ENCODE measurements at regions not wholly inside any gene's neighbourhood (a gene's known extent, or its start where the extent isn't known, plus 50 kb on each side); places are given as distances from the start of the nearest gene placed in this dataset.

- H3K4me2 ChIP-seq = no peak overlapping the region
- no TSS peak for BruUV-seq (replicated peaks)
- no peak overlapping the region for H2AFZ ChIP-seq
- no peaks in the 10 kb centered on the region for H3K9me3 ChIP-seq (ENCODE audit: insufficient read depth, low read depth)
- intact Hi-C loops (cut with micrococcal nuclease; ENCODE audit: unreplicated experiment) = no loop called here
- TF ChIP-seq, protein P1, sequence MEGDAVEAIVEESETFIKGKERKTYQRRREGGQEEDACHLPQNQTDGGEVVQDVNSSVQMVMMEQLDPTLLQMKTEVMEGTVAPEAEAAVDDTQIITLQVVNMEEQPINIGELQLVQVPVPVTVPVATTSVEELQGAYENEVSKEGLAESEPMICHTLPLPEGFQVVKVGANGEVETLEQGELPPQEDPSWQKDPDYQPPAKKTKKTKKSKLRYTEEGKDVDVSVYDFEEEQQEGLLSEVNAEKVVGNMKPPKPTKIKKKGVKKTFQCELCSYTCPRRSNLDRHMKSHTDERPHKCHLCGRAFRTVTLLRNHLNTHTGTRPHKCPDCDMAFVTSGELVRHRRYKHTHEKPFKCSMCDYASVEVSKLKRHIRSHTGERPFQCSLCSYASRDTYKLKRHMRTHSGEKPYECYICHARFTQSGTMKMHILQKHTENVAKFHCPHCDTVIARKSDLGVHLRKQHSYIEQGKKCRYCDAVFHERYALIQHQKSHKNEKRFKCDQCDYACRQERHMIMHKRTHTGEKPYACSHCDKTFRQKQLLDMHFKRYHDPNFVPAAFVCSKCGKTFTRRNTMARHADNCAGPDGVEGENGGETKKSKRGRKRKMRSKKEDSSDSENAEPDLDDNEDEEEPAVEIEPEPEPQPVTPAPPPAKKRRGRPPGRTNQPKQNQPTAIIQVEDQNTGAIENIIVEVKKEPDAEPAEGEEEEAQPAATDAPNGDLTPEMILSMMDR (conservative IDR thresholded peaks at IDR 0.05) = no peak
- no peak for TF ChIP-seq EZH2 (IDR thresholded peaks at IDR 0.05; ENCODE audit: low read depth)
- H3F3A ChIP-seq (ENCODE audit: insufficient read depth, low read depth) = no peaks in the 10 kb centered on the region
- H3K4me1 ChIP-seq (replicated peaks; ENCODE audit: insufficient read depth) = no peaks in the 10 kb centered on the region
- no peak for DNase-seq
- no peaks in the 10 kb centered on the region for H3K36me3 ChIP-seq (ENCODE audit: low read depth)
- no peaks in the 10 kb centered on the region for H3K79me2 ChIP-seq (ENCODE audit: low read depth)
- no peaks in the 10 kb centered on the region for H4K20me1 ChIP-seq (ENCODE audit: insufficient read depth)
- no peak overlapping the region for H3K4me3 ChIP-seq
- CTCF ChIA-PET = no interaction called here
- POLR2A ChIA-PET (ENCODE audit: unreplicated experiment) = no interaction called here
- H3K9me2 ChIP-seq (ENCODE audit: insufficient read depth) = no peaks in the 10 kb centered on the region
- H3K27ac ChIP-seq = no peak overlapping the region
- H3K27me3 ChIP-seq (ENCODE audit: insufficient read depth, low read depth) = no peaks in the 10 kb centered on the region
These were observed 533.2 kb upstream of the SEMA6A start for GRCh38 chr5:117107859-117108258.

GRCh38 chr5:117103703-117104102 is 529.1 kb upstream of the SEMA6A start:
- no TSS peak for BruUV-seq (replicated peaks)
- Histone ChIP-seq H3K9me3 (ENCODE audit: insufficient read depth, low read depth) (no peaks in the 10 kb centered on the region), H3F3A (ENCODE audit: insufficient read depth, low read depth) (no peaks in the 10 kb centered on the region), H2AFZ (no peak overlapping the region), H3K27me3 (ENCODE audit: insufficient read depth, low read depth) (no peaks in the 10 kb centered on the region), H3K4me1 (replicated peaks; ENCODE audit: insufficient read depth) (no peaks in the 10 kb centered on the region), H3K36me3 (ENCODE audit: low read depth) (no peaks in the 10 kb centered on the region), H3K4me3 (no peak overlapping the region), H3K27ac (no peak overlapping the region), H3K4me2 (no peak overlapping the region), H4K20me1 (ENCODE audit: insufficient read depth) (no peaks in the 10 kb centered on the region), H3K79me2 (ENCODE audit: low read depth) (no peaks in the 10 kb centered on the region), H3K9me2 (ENCODE audit: insufficient read depth) (no peaks in the 10 kb centered on the region)
- POLR2A ChIA-PET (ENCODE audit: unreplicated experiment) = no interaction called here
- DNase-seq = no peak
- TF ChIP-seq EZH2 (IDR thresholded peaks at IDR 0.05; ENCODE audit: low read depth) = no peak
- TF ChIP-seq, protein P1 (conservative IDR thresholded peaks at IDR 0.05) = no peak
- CTCF ChIA-PET = no interaction called here
- intact Hi-C loops (cut with micrococcal nuclease; ENCODE audit: unreplicated experiment) = no loop called here

GRCh38 chr5:117102591-117102990 is 528.0 kb upstream of the SEMA6A start:
- no peak overlapping the region for H3K4me3 ChIP-seq
- BruUV-seq (replicated peaks) = no TSS peak
- H3K4me1 ChIP-seq (replicated peaks; ENCODE audit: insufficient read depth) = no peaks in the 10 kb centered on the region
- CTCF ChIA-PET = interaction anchor here (0.6 kb wide), 1 partner anchor 612 kb away, joined by 3 read pairs; no protein-coding TSS in a partner anchor
- TF ChIP-seq, protein P1 (conservative IDR thresholded peaks at IDR 0.05) = no peak
- TF ChIP-seq EZH2 (IDR thresholded peaks at IDR 0.05; ENCODE audit: low read depth) = no peak
- H3K27me3 ChIP-seq (ENCODE audit: insufficient read depth, low read depth) = no peaks in the 10 kb centered on the region
- no peak overlapping the region for H2AFZ ChIP-seq
- DNase-seq = no peak
- H3K27ac ChIP-seq = no peak overlapping the region
- no peaks in the 10 kb centered on the region for H3K9me3 ChIP-seq (ENCODE audit: insufficient read depth, low read depth)
- H3K4me2 ChIP-seq = no peak overlapping the region
- no peaks in the 10 kb centered on the region for H3K36me3 ChIP-seq (ENCODE audit: low read depth)
- H3K79me2 ChIP-seq (ENCODE audit: low read depth) = no peaks in the 10 kb centered on the region
- intact Hi-C loops (cut with micrococcal nuclease; ENCODE audit: unreplicated experiment) = no loop called here
- POLR2A ChIA-PET (ENCODE audit: unreplicated experiment) = no interaction called here
- no peaks in the 10 kb centered on the region for H3K9me2 ChIP-seq (ENCODE audit: insufficient read depth)
- no peaks in the 10 kb centered on the region for H4K20me1 ChIP-seq (ENCODE audit: insufficient read depth)
- H3F3A ChIP-seq (ENCODE audit: insufficient read depth, low read depth) = no peaks in the 10 kb centered on the region
